Kidney (tissue), 13 donors: ENCODE measurements at regions not wholly inside any gene's neighbourhood (a gene's known extent, or its start where the extent isn't known, plus 50 kb on each side); places are given as distances from the start of the nearest gene placed in this dataset.
A peak's percentile ranks its signal among the peaks of the same experiment; 100 is the strongest.

ENCODE experiments used
- DNase-seq, 5 donors: peaks; one replicate each; pipeline ENCODE4 v3.0.0-alpha.2; 2013 to 2020
- FAIRE-seq: peaks from 2 replicates; lab custom pipeline; 2012; peaks lifted over from hg19 to GRCh38; lab: Jason Lieb, UNC
- H3K27ac ChIP-seq, 2 donors: one replicate each; pipeline ENCODE4 v1.7.0; 2013; ENCODE audit warnings: low read depth in 2 of 2, low read length in 2 of 2, inconsistent platforms in 1 of 2
- H3K27me3 ChIP-seq: one replicate; pipeline ENCODE4 v1.7.1; 2013; ENCODE audit warnings: low read length, inconsistent platforms; ENCODE audit not compliant: control insufficient read depth, insufficient read depth
- H3K36me3 ChIP-seq, 3 donors: one replicate each; pipeline versions ENCODE4 v1.7.0 to v1.7.1; 2013; ENCODE audit warnings: low read length in 3 of 3, control low read depth in 1 of 3, inconsistent platforms in 1 of 3; ENCODE audit not compliant: insufficient read depth in 3 of 3, control insufficient read depth in 2 of 3
- H3K4me1 ChIP-seq, 3 donors: one replicate each; pipeline versions ENCODE4 v1.7.0 to v1.7.1; 2013; ENCODE audit warnings: low read length in 3 of 3, inconsistent platforms in 1 of 3, low read depth in 1 of 3; ENCODE audit not compliant: control insufficient read depth in 2 of 3, insufficient read depth in 2 of 3
- H3K4me3 ChIP-seq, 3 donors: one replicate each; pipeline versions ENCODE4 v1.7.0 to v1.8.1; 2013; ENCODE audit warnings: low read length in 3 of 3, control low read depth in 1 of 3, inconsistent platforms in 1 of 3
- H3K9ac ChIP-seq, 3 donors: one replicate each; pipeline versions ENCODE4 v1.7.0 to v1.7.1; 2013; ENCODE audit warnings: low read length in 3 of 3, control low read depth in 1 of 3, inconsistent platforms in 1 of 3
- H3K9me3 ChIP-seq, 3 donors: one replicate each; pipeline versions ENCODE4 v1.7.0 to v1.7.1; 2013; ENCODE audit warnings: low read length in 3 of 3, control low read depth in 1 of 3, inconsistent platforms in 1 of 3; ENCODE audit not compliant: control insufficient read depth in 2 of 3, insufficient read depth in 1 of 3
- intact Hi-C: fragments of 100-400 bp; cut with DNase I; formaldehyde crosslinking; loops from one replicate; pipeline ENCODE4 v1.11.1; 2022
- TF ChIP-seq, protein P1 (sequence below): IDR thresholded peaks from 3 replicates; pipeline ENCODE4 v1.5.1; 2012; ENCODE audit warnings: mild to moderate bottlenecking, moderate library complexity, borderline replicate concordance; ENCODE audit not compliant: insufficient read depth; ENCODE audit errors: extremely low read depth
- donor health status: control.
- donor health status: control.
- donor health status: control.
- donor health status: control.
- donor health status: control.
- donor health status: DM: yes; HTN: yes; CAD: no.
- donor health status: Normal renal cell carcinoma (clear cell type).

DNA sequence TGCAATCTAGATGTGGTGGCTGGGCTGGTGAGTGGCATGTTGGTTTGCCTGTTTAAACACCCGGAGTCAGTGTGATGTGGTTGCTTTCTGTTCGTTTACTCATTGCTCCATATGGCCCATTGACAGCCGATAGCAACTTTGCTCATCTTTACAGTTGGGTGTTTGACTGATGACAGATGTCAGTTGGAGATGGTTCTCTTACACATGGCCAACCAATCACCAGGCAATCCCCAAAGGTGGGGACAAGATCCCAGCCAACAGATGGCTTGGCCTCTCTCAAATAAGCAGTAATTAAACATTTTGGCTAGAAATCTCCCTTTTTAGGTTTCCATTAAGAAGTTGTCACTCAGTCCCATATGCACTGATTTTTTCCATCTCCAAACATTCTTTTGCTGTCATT is 497.1 kb upstream of the ARGLU1 start:
- no peak overlapping the region for H3K9ac ChIP-seq
- no peak overlapping the region for H3K4me3 ChIP-seq
- DNase-seq (no peak), FAIRE-seq (no peak)
- TF ChIP-seq, protein P1, sequence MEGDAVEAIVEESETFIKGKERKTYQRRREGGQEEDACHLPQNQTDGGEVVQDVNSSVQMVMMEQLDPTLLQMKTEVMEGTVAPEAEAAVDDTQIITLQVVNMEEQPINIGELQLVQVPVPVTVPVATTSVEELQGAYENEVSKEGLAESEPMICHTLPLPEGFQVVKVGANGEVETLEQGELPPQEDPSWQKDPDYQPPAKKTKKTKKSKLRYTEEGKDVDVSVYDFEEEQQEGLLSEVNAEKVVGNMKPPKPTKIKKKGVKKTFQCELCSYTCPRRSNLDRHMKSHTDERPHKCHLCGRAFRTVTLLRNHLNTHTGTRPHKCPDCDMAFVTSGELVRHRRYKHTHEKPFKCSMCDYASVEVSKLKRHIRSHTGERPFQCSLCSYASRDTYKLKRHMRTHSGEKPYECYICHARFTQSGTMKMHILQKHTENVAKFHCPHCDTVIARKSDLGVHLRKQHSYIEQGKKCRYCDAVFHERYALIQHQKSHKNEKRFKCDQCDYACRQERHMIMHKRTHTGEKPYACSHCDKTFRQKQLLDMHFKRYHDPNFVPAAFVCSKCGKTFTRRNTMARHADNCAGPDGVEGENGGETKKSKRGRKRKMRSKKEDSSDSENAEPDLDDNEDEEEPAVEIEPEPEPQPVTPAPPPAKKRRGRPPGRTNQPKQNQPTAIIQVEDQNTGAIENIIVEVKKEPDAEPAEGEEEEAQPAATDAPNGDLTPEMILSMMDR, result no peak
- no peaks in the 10 kb centered on the region for H3K36me3 ChIP-seq
- intact Hi-C loops, result no loop called here
- no peaks in the 10 kb centered on the region for H3K4me1 ChIP-seq
- no peaks in the 10 kb centered on the region for H3K27me3 ChIP-seq
- no peaks in the 10 kb centered on the region for H3K9me3 ChIP-seq
- no peak overlapping the region for H3K27ac ChIP-seq

- no peak for FAIRE-seq
- H3K9ac ChIP-seq, result no peak overlapping the region
- no peak for DNase-seq
Measured at GRCh38 chr13:107057028-107057631, 489.2 kb upstream of the ARGLU1 start.

GRCh38 chr13:107043021-107043956 is 475.4 kb upstream of the ARGLU1 start:
- DNase-seq (peak in 3 of 5 donors; percentile 59 to 61 (median 61)), FAIRE-seq (peak; percentile 33)
- Histone ChIP-seq H3K4me3 (no peak overlapping the region), H3K27ac (no peak overlapping the region), H3K4me1 (peaks cover 0 to 3% (median 0%) of the 10 kb centered on the region in 3 donors), H3K9ac (no peak overlapping the region), H3K9me3 (no peaks in the 10 kb centered on the region), H3K36me3 (no peaks in the 10 kb centered on the region), H3K27me3 (no peaks in the 10 kb centered on the region)
- TF ChIP-seq, protein P1, result no peak
- intact Hi-C loops, result no loop called here

More at GRCh38 chr13:107057028-107057631, 489.2 kb upstream of the ARGLU1 start:
- H3K27me3 ChIP-seq, result no peaks in the 10 kb centered on the region
- TF ChIP-seq, protein P1, result no peak
- H3K9me3 ChIP-seq, result no peaks in the 10 kb centered on the region
- H3K4me3 ChIP-seq, result no peak overlapping the region
- intact Hi-C loops, result no loop called here
- H3K27ac ChIP-seq, result no peak overlapping the region
- H3K4me1 ChIP-seq, result no peaks in the 10 kb centered on the region
- no peaks in the 10 kb centered on the region for H3K36me3 ChIP-seq
